Endothelial cell of umbilical vein (primary cell): ENCODE measurements at regions not wholly inside any gene's neighbourhood (a gene's known extent, or its start where the extent isn't known, plus 50 kb on each side); places are given as distances from the start of the nearest gene placed in this dataset.

Source experiments
- BruUV-seq: library from RNA; stranded (reverse); fragments of 400-500 nt; replicated peaks from 2 replicates; lab custom pipeline; 2021; lab: Mats Ljungman, UMichigan
- CTCF ChIA-PET: fragments of 300-600, 350-600 bp; sonication (Branson Sonifier 250); formaldehyde crosslinking; loops from one replicate; lab custom pipeline; 2021; ENCODE audit warnings: antibody characterized with exemption, inconsistent platforms; lab: Charles Lee
- POLR2A ChIA-PET: fragments of 300-600, 350-600 bp; sonication (Branson Sonifier 250); formaldehyde crosslinking; loops from one replicate; lab custom pipeline; 2021; ENCODE audit warnings: antibody characterized with exemption, inconsistent platforms; lab: Charles Lee
- DNase-seq: peaks from one replicate; pipeline ENCODE4 v3.0.0-alpha.2; 2011; ENCODE audit warnings: low read depth, low spot score
- FAIRE-seq: peaks from 2 replicates; lab custom pipeline; 2011; peaks lifted over from hg19 to GRCh38; lab: Jason Lieb, UNC
- H2AFZ ChIP-seq: 2 replicates; pipeline ENCODE4 v1.6.0; 2012; ENCODE audit warnings: low read depth, low read length, control low read depth, inconsistent platforms
- H3K27ac ChIP-seq: 2 replicates; pipeline ENCODE4 v1.5.1; 2011; ENCODE audit warnings: low read depth, mild to moderate bottlenecking, control low read depth, low read length, moderate library complexity; ENCODE audit not compliant: insufficient read depth
- H3K27me3 ChIP-seq, 2 experiments: 2 replicates each; pipeline versions ENCODE4 v1.6.0 to v1.6.1; 2011; ENCODE audit warnings: low read length in 2 of 2, mixed read lengths in 1 of 2; ENCODE audit not compliant: control insufficient read depth in 2 of 2, insufficient read depth in 2 of 2
- H3K36me3 ChIP-seq, 2 experiments: 2 replicates in 1 of 2; 3 replicates in 1 of 2; pipeline ENCODE4 v1.5.1; 2011; ENCODE audit warnings: low read length in 2 of 2, mild to moderate bottlenecking in 1 of 2, moderate library complexity in 1 of 2; ENCODE audit not compliant: control insufficient read depth in 2 of 2, insufficient read depth in 2 of 2; ENCODE audit errors: extremely low read depth in 1 of 2
- H3K4me1 ChIP-seq: 3 replicates; pipeline ENCODE4 v1.5.1; 2011; ENCODE audit warnings: mild to moderate bottlenecking, low read length; ENCODE audit not compliant: control insufficient read depth, insufficient read depth; ENCODE audit errors: extremely low read depth
- H3K4me2 ChIP-seq: 2 replicates; pipeline ENCODE4 v1.6.1; 2011; ENCODE audit warnings: low read length, control low read depth, mixed read lengths; ENCODE audit not compliant: insufficient read depth
- H3K4me3 ChIP-seq, 3 experiments: fragments of 200-600 bp in 1 of 3; sonication (generic), shearing (Covaris generic) in 1 of 3; replicated peaks in 1 of 3; 2 replicates each; pipeline ENCODE4 v1.5.1; 2011 to 2016; ENCODE audit warnings: control low read depth in 3 of 3, low read length in 3 of 3, mild to moderate bottlenecking in 2 of 3, inconsistent platforms in 1 of 3, low read depth in 1 of 3, moderate library complexity in 1 of 3; ENCODE audit not compliant: insufficient read depth in 1 of 3
- H3K79me2 ChIP-seq: 2 replicates; pipeline ENCODE4 v1.6.0; 2012; ENCODE audit warnings: low read length, inconsistent platforms; ENCODE audit not compliant: control insufficient read depth, insufficient read depth
- H3K9ac ChIP-seq: replicated peaks from 2 replicates; pipeline ENCODE3; 2011; ENCODE audit warnings: low read length, control low read depth; ENCODE audit not compliant: insufficient read depth; ENCODE audit errors: extremely low read depth
- H3K9me1 ChIP-seq: replicated peaks from 3 replicates; pipeline ENCODE4 v1.6.0; 2011; ENCODE audit warnings: mild to moderate bottlenecking, low read length; ENCODE audit not compliant: control insufficient read depth, insufficient read depth; ENCODE audit errors: extremely low read depth
- H3K9me3 ChIP-seq: replicated peaks from 2 replicates; pipeline ENCODE4 v1.5.1; 2012; ENCODE audit warnings: low read length, inconsistent platforms; ENCODE audit not compliant: control insufficient read depth, insufficient read depth
- H4K20me1 ChIP-seq: replicated peaks from 2 replicates; pipeline ENCODE3; 2011; ENCODE audit warnings: mild to moderate bottlenecking, low read length; ENCODE audit not compliant: control insufficient read depth, insufficient read depth; ENCODE audit errors: extremely low read depth
- CTCF ChIP-seq, 2 donors: IDR thresholded peaks; 1 replicate in 1 of 2; 2 replicates in 1 of 2; pipeline ENCODE4 v1.5.1; 2011; ENCODE audit warnings: low read length in 2 of 2, mild to moderate bottlenecking in 2 of 2, moderate library complexity in 2 of 2, control low read depth in 1 of 2, inconsistent platforms in 1 of 2, low read depth in 1 of 2; ENCODE audit not compliant: insufficient read depth in 1 of 2; ENCODE audit errors: extremely low read depth in 1 of 2
- EZH2 ChIP-seq: IDR thresholded peaks from 2 replicates; pipeline ENCODE4 v1.6.1; 2012; ENCODE audit warnings: borderline replicate concordance, low read depth, mild to moderate bottlenecking, moderate library complexity, low read length, inconsistent platforms; ENCODE audit not compliant: severe bottlenecking
- FOS ChIP-seq: IDR thresholded peaks from 2 replicates; pipeline ENCODE4 v1.6.1; 2011; ENCODE audit warnings: mild to moderate bottlenecking, low read length, moderate library complexity, borderline replicate concordance; ENCODE audit not compliant: insufficient read depth
- GATA2 ChIP-seq: IDR thresholded peaks from 2 replicates; pipeline ENCODE4 v1.7.0; 2011; ENCODE audit warnings: low read depth, mild to moderate bottlenecking, moderate library complexity, mixed read lengths, low read length; ENCODE audit not compliant: insufficient read length, insufficient read depth
- JUN ChIP-seq: IDR thresholded peaks from 2 replicates; pipeline ENCODE4 v1.6.1; 2011; ENCODE audit warnings: borderline replicate concordance, low read depth; ENCODE audit not compliant: insufficient read length, insufficient read depth
- MAX ChIP-seq: IDR thresholded peaks from 2 replicates; pipeline ENCODE4 v1.6.1; 2011; ENCODE audit not compliant: insufficient read depth, insufficient read length
- MYC ChIP-seq: IDR thresholded peaks from one replicate; pipeline ENCODE4 v1.6.1; 2011; ENCODE audit warnings: mild to moderate bottlenecking, low read depth, low read length
- POLR2A ChIP-seq: IDR thresholded peaks from 2 replicates; pipeline ENCODE4 v1.6.1; 2012; ENCODE audit warnings: low read depth, mild to moderate bottlenecking, control low read depth, low read length
- POLR2AphosphoS5 ChIP-seq: IDR thresholded peaks from 2 replicates; pipeline ENCODE4 v1.6.1; 2012; ENCODE audit warnings: low read depth, mild to moderate bottlenecking, control low read depth, low read length, moderate library complexity; ENCODE audit not compliant: insufficient read depth
- dilution Hi-C: fragments of 300-500 bp; cut with MboI; formaldehyde crosslinking; loops from one replicate; pipeline ENCODE4 v1.15.0; 2019; ENCODE audit warnings: low sequenced_read_pairs; ENCODE audit not compliant: extremely low pct_ligation_motif_present
- intact Hi-C: fragments of 100-400 bp; cut with micrococcal nuclease; formaldehyde crosslinking; loops from one replicate; pipeline ENCODE4 v1.10.0; 2022

GRCh38 chr2:226358688-226359087 is 440.9 kb downstream of the IRS1 start:
- ChIA-PET CTCF (interaction anchor here (1.4 kb wide), 1 partner anchor 17 kb away, joined by 3 read pairs; no protein-coding TSS in a partner anchor), POLR2A (no interaction called here)
- no peak overlapping the region for H2AFZ ChIP-seq
- dilution Hi-C loops (no loop called here), intact Hi-C loops (no loop called here)
- no peak overlapping the region for H3K4me3 ChIP-seq
- no peaks in the 10 kb centered on the region for H4K20me1 ChIP-seq
- no peak overlapping the region for H3K9ac ChIP-seq
- no peaks in the 10 kb centered on the region for H3K36me3 ChIP-seq
- no peak overlapping the region for H3K4me2 ChIP-seq
- no peaks in the 10 kb centered on the region for H3K79me2 ChIP-seq
- H3K4me1 ChIP-seq, result no peaks in the 10 kb centered on the region
- FAIRE-seq (no peak), DNase-seq (no peak)
- no peak overlapping the region for H3K27ac ChIP-seq
- no peaks in the 10 kb centered on the region for H3K9me3 ChIP-seq
- no TSS peak for BruUV-seq
- H3K27me3 ChIP-seq, result no peaks in the 10 kb centered on the region
- H3K9me1 ChIP-seq, result no peaks in the 10 kb centered on the region
- TF ChIP-seq FOS (no peak), MYC (no peak), POLR2A (no peak), GATA2 (no peak), MAX (no peak), CTCF (IDR thresholded peaks at IDR 0.05; ENCODE audit: extremely low read depth in 1 of 2, insufficient read depth in 1 of 2, low read depth in 1 of 2, low read length in 2 of 2) (no peak), POLR2AphosphoS5 (no peak), JUN (no peak), EZH2 (no peak)
